HG03460 (cell line): ENCODE measurements at regions not wholly inside any gene's neighbourhood (a gene's known extent, or its start where the extent isn't known, plus 50 kb on each side); places are given as distances from the start of the nearest gene placed in this dataset.

Experiments
- ATAC-seq: cut with Tn5 transposase; IDR thresholded peaks from one replicate; pipeline ENCODE4 v1.9.1; 2021; ENCODE audit not compliant: unreplicated experiment

DNA sequence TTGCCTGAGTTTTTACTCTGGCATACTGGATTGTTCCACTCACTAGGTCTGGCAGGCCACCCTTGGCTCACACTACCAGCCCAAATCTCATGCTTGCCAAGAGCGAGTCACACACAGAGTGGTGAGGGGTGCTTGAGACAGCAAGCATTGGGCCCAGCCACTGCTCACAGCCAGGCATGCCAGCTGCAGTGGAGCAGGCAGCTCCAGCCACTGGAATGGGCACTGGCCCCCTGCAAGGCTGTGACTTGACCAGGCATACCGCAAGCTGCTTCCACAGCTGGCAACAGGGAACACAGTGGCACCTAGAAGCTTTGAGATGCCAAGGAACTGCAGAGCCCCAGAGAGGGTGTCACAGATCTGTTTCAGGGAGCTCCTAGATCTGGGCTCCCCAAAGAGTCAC, 488.5 kb downstream of the LRFN5 start:
- ATAC-seq = no peak

DNA sequence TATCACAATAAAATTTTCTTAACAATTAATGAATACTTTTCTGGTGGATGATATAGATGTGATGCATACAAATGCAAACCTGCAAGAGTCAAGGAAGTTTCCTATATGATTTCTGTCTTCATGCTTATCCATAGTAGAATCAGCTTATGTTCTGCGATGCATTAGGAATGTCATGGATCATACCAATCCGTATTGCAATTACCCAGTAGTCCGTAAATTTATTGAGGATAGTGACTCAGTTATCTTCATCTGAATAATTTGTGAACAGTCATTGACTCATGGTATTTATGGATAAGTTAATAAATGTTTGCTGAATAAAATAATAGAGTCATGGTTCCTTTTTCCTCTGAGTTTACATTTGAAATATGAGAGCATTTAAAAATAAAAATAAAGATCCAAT, 483.4 kb downstream of the LRFN5 start:
- no peak for ATAC-seq

DNA sequence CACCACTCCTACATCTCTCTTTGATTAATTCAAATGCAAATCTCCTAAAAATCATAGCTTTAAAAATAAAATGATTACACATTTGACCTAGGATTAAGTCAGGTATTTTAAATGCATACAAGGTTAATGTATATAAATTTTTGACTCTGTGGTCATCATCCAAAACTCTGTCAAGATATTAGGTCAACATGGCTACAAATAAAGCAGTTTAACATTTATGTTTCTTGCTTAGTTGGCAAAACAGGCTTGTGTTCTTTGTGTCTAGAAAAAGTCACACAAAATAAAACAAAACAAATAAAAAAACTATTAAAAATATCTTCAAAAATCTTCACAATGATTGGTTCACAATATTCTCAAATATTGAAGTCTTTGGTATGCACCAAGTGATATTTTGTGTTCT, 473.2 kb downstream of the LRFN5 start:
- no peak for ATAC-seq

DNA sequence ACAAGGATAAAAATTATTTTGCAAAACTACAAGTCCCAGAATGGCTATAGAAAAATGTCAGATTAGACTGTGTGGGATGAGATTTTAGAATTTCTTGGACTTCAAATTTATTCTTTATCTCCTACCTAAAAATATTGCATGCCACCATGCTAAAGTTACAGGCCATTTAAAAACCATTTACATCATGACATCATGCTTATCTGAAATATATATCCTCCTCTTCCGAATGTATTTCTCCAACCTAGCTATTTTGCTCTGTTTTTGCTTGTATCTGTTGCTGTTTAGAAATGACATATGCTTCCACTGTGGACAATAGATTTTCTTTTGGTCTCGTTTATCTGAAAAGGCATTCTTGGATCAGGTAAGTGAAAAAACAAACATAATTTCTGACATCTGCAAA, 471.7 kb downstream of the LRFN5 start:
- no peak for ATAC-seq

DNA sequence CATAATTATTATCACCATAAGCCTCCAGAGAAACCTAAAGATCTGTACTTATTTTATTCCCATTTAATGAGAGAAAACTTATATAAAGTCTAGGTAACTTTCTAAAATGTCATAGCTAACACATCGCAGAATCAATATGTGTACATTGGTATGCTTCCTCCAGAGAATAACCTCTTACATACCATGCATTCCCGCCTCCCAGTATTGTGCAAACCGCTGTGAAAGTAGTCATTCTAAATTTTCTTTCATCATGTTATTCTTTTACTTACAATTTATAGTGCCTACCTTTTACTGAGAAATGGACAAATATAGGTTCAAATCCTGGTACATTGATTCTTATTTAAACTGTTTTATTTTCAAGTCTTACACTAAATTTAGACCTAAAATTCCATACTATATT, 463.4 kb downstream of the LRFN5 start:
- ATAC-seq = no peak

DNA sequence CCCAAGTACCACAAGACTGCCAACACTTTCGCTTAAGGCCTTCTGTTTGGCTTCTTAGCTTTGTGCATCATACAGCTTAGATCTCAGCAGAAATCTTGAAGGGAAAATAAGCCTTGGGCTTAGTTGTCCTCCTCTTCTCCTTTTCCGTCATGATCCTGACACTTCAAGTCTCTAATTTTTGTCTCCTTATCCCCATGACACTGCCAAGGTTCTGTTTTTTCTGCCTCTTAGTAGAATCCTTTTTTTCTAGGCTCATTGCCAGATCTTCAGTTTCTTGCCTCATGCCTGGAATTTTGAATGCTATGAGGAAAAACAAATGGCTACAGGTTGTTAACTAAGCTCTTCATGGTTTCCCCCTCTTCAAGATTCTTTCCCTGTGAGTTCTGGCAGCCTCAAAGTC, 450.4 kb downstream of the LRFN5 start:
- no peak for ATAC-seq

DNA sequence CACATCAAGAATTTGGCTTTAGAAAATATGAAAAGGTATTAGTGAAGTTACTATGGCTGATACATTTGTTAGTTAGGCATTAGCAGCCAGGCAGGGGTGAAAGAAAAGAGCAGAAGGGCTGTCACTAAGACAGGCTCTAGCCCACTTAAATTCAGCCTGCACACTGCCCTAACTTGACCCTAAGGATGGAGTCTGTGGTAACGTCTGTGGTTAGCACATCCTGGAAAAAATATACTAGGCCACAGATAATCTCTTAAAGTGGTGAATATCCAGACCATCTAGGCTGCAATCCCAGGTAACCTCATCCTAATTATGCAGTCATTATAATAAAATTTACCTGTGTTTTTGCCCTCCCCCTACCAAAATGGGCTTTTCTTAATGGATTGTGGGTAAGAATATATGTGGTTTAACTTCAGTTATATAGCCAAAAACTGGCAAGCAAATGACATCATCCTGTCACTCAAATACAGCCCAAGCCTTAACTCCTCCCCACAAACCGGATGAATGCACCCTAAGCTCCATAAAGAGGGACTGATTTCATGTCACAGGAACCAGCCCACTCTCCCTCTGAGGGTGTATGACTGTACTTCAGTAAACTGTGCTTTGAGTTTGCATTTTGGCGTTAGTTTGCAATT, 440.9 kb downstream of the LRFN5 start:
- no peak for ATAC-seq

DNA sequence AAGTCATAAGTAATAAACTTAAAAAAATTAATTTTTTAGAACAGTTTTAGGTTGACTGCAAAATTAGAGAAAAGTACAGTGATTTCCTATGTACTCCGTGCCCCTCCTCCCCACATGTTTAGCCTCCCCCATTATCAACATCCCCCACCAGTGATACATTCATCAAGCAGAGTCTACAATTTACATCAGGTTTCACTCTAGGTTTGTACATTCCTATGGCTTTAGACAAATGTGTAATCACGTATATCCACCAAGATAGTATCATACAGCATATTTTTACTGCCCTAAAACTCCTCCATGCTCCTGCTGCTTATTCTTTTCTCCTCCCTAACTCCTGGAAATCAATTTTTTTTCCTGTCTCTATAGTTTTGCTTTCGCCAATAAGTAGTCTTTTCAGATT, 438.7 kb downstream of the LRFN5 start:
- no peak for ATAC-seq

DNA sequence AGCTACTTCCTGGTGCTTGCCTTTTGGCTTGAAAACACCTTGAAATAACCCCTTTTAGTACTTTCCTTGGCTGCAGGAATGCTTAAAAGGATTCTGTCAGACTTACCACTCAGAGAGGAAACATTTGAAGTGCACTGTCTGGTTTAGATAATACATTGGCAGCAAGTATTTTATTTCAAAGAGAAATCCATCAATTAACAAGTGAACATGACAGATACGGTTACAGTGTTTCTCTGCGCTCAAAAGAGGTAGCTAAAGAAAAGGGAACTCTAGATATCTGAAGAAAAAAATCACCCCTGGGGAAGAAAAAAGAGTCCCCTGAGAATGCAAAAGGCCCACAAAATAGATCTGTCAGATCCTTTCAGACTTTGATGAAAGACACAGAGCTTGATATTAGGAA, 421.9 kb downstream of the LRFN5 start:
- ATAC-seq = no peak

DNA sequence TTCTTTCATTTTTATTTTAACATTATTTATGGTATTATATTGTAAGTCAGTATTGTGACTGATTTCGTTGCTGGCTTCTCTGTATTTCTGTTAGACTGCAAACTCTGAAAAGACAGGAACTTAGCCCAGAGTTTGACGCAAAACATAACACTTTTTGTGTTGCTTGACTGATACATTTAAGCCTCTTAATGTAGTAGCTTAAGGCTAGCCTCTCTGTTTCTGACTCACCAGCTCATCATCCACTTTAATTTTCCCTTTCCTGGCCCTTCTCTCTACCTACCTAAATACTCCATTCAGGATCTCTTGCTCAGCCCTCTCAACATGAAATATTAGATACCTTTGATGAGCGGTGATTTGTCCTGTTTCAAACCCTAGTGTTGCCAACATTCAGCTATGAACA, 420.6 kb downstream of the LRFN5 start:
- no peak for ATAC-seq

DNA sequence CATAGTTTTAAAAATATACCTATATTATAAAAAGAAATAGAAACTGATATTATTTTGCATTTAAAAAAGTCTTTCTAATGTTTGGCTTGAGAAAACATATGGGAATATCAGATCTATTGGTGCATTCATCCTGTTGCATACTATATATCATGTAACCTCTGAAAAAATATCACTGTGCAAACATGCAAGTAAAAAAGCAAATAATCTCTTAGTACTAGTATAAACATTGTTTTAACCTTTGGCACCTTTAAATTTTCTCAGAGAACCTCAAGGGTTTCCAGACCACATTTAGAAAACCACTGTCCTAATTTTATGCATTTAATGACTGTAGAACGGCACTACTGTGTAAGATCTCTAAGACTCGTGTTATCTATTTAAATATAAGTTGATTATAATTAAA, 416.8 kb downstream of the LRFN5 start:
- ATAC-seq = no peak

DNA sequence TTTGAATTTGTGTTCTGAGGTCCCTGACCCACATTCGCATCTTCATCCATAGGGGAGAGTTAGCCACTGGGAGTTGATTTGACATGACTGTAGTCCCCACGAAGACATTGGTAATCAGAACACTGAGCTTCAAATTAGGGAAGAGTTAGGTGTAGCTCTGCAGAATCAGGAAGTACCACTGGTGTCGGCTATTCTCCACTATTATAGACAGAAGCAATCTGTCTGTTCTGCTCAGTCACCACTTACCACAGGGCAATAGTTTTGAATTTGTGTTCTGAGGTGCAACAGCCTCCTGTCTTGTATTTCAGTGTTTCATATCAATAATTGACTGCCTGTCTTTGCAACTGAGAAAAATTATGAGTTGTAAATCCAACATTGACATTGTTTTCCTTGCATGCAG, 407.6 kb downstream of the LRFN5 start:
- no peak for ATAC-seq

DNA sequence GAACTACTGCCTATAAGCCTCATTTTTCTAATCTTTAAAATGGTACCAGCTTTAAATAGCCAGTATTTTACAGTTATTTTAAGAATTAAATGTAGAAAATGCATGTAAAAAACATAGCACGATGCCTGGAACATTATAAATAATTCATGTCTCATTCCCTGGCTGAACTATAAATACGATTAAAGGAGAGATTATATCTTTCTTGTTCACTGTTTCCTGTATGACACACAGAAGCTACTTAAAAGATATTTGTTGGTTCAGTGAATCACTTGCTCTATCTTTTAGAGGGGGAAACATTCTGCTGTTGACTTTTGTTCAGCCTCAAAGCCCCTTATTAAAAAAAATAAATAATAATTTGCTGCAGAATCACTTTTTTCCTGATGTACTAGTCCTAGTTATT, 406.9 kb downstream of the LRFN5 start:
- no peak for ATAC-seq

DNA sequence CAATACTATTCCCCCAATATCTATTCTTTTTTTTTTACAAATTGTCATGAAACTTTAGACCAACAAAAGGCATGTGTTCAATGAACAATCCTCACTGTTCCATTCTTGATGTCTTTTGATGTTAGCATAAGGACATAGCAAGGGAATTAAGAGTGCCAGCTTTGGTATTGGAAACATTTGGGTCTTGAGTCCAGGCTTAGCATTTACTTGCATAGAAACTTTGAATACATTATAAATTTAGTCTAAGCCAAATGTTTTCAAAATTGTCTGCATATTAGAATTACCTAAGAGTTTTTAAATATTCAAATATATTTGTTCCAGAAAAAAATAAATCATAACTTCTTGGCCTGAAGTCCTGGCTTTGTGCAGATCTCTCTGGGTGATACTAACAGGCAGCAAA, 406.5 kb downstream of the LRFN5 start:
- no peak for ATAC-seq

DNA sequence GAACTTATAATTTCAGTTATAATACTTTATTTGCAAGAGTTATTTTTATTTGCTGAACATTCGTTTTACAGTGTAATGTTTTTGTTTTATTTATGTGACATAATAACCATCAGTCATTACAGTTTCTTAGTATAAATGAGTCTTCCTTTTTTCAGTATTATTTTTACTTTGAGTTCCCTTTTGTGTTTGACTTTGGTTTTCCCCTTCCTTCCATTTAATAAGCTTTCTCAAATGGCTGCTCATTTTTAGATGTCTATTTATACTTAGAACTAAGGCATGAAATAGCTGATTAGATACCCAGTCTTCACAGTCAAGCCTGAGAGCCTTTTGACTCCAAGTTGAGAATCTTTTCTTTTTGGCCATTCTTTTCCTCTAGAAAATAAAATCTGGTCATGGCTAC, 404.5 kb downstream of the LRFN5 start:
- ATAC-seq = no peak

DNA sequence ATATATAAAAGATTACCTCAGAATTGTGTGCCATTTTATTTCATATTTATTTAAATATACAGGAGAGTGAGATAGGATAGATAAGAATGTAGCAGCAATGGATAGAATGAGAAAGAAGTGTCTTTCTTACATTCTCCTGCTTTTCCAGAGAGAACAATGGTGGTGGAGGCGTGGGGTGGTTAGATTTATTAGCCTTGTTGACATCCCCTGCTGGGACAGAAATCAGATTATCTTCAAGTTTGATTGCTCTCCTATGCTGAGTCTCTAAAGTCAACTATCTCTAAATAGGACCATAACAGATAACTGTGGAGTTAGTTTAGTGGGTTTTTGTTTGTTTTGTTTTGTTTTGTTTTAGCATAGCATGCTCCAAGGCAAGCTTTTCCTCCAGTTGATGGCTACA, 397.6 kb downstream of the LRFN5 start:
- ATAC-seq = no peak

DNA sequence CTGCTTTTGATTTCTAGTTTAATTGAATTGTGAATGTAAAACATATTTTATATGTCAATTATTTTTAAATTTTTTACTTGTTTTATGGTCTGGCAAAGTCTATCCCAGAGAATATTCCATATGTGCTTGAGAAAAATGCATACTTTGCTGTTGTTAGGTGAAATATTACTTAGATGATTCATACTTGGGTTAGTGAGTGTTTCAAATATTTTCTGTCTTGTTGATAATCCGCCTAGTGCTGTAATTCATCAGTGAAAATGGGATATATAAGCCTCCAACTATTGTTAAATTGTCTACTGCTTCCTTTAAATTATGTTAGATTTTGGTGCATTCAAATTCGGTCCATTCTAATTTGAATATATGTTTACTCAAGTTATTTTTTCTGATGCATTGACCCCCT, 395.5 kb downstream of the LRFN5 start:
- ATAC-seq = no peak

DNA sequence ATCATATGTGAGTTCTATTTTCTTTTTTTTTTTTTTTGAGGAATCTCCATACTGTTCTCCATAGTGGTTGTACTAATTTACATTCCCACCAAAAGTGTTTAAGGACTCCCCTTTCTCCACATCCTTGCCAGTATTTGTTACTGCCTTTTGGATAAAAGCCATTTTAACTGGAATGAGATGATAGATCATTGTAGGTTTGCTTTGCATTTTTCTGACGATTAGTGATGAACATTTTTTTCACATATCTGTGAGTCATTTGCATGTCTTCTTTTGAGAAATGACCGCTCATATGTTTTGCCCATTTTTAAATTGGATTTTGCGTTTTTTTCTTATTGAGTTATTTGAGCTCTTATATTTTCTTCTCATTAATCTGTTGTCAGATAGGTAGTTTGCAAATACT, 394.8 kb downstream of the LRFN5 start:
- no peak for ATAC-seq

DNA sequence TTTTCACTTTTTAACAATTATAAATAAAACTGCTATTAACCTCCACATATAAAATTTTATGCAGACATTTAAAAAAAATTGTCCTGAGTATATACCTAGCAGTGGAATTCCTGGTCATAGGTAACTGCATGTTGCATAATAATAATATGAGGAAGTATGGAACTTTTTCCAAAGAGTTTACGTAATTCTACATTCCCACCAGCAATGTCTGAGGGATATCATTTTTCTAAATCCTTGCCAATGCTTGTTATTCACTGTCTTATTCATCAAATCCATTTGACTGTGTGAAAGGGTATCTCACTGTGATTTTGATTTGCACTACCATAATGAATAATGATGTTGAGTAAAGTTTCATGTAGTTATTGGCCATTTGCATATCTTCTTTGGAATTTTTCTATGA, 393.8 kb downstream of the LRFN5 start:
- ATAC-seq = no peak

DNA sequence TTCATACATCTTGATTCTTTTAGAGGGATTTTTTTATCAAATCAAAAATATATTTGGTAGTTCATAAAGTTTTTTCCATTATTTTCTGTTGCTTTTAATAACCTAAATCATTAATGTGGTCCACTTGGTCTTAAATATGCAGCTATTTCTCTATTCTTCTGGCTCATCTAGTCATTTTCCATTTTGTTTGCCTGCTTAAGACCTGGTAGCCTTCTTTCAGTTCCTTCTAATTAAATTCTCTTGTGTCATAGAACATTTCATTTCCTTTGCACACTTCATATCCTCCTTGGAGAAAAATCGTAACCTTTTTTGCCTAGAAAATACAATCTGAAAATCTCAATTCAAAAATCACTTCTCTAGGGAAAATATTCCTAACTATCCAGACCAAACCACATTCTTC, 387.0 kb downstream of the LRFN5 start:
- no peak for ATAC-seq

DNA sequence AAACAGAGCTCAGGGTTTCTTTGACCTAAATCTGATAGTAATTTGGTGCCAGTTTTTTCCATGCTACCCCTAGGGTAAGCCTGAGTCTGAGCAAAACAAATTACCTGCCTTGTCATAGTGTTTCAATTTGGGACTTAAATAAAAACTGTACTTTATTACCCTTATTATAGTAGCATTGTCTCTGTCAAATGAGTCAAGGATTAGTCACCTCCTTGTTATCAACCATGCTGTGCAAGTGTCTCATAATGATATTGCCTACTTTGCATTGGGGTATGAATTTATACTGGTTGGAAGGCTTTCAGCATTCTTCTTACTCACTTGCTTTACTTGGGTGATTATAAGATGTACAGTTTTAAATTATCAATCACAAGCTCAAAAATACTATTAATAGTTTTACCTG, 380.0 kb downstream of the LRFN5 start:
- no peak for ATAC-seq

DNA sequence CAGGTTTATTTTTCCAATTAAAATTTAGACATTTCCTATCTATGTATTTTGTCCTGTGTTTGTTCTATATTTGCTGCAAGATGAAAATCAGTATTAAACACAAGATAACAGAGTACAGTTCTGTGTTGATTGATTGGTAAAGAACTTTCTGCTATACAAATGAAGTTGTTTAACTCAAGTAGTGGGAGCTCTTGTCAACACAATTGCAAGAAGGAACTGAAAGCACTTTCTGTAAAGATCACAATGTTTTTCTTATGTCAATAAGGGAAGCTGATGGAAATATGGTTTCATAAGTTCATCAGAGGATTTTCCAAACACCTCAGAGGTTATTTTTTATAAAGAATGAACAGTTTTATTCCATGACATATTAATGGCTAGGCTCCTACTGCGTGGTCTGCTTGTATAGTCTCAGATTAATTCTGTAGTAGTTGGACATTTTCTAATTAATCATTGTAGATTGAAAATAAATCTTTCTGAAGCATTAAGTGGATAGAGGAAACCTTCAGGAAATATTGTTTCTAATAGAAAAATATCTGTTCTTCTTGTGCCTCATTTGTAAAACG, 379.5 kb downstream of the LRFN5 start:
- ATAC-seq = no peak

DNA sequence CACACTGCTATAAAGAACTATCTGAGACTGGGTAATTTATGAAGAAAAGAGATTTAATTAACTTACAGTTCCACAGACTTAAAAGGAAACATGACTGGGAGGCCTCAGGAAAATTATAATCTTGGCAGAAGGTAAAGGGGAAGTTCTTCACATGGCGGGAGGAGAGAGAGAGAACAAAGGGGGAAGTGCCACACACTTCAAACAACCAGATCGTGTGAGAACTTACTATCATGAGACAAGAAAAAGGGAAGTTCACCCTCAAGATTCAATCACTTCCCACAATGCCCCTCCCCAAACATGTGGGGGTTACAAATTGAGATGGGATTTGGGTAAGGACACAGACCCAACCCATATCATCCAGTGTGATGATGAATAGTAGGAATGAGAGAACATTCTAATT, 366.5 kb downstream of the LRFN5 start:
- ATAC-seq = no peak
